Amygdala (tissue), 56 donors: ENCODE measurements at regions not wholly inside any gene's neighbourhood (a gene's known extent, or its start where the extent isn't known, plus 50 kb on each side); places are given as distances from the start of the nearest gene placed in this dataset.

ENCODE experiments used
- DNase-seq, 56 donors: peaks; one replicate each; lab custom pipeline; 2025; lab: John Stamatoyannopoulos, UW

- DNase-seq: no peak
Measured at GRCh38 chr9:93830012-93830596, 125.1 kb downstream of the BARX1 start.

GRCh38 chr9:93829271-93830011 lies 125.7 kb downstream of the BARX1 start:
- no peak for DNase-seq

GRCh38 chr9:93828331-93829097 lies 126.6 kb downstream of the BARX1 start:
- no peak for DNase-seq

GRCh38 chr9:93827545-93828330 lies 127.4 kb downstream of the BARX1 start:
- DNase-seq: peak in 27 of 56 donors; percentile 2 to 62 (median 18)

- no peak for DNase-seq
Measured at GRCh38 chr9:93826905-93827544, 128.1 kb downstream of the BARX1 start.

- peak in 1 of 56 donors; percentile 3 for DNase-seq
Measured at GRCh38 chr9:93826209-93826608, 128.9 kb downstream of the BARX1 start.

- no peak for DNase-seq
Measured at GRCh38 chr9:93825348-93826115, 129.6 kb downstream of the BARX1 start.

- DNase-seq: no peak
Measured at GRCh38 chr9:93824386-93825294, 130.5 kb downstream of the BARX1 start.

- DNase-seq: no peak
Measured at GRCh38 chr9:93823245-93824072, 131.7 kb downstream of the BARX1 start.

- no peak for DNase-seq
Measured at GRCh38 chr9:93822229-93822628, 132.9 kb downstream of the BARX1 start.

- no peak for DNase-seq
Measured at GRCh38 chr9:93821307-93821703, 133.8 kb downstream of the BARX1 start.

- no peak for DNase-seq
Measured at GRCh38 chr9:93820667-93821306, 134.4 kb downstream of the BARX1 start.

GRCh38 chr9:93819905-93820304 lies 135.2 kb downstream of the BARX1 start:
- DNase-seq: no peak

- no peak for DNase-seq
Measured at GRCh38 chr9:93818827-93819472, 136.2 kb downstream of the BARX1 start.

GRCh38 chr9:93818237-93818636 lies 136.9 kb downstream of the BARX1 start:
- no peak for DNase-seq

GRCh38 chr9:93815677-93816076 lies 139.5 kb downstream of the BARX1 start:
- DNase-seq: no peak
